NCI-H1105 (cell line): ENCODE measurements at regions not wholly inside any gene's neighbourhood (a gene's known extent, or its start where the extent isn't known, plus 50 kb on each side); places are given as distances from the start of the nearest gene placed in this dataset.
"Not testable (repeated sequence)": the region's sequence is repeated elsewhere in the genome, so short reads cannot be mapped to it uniquely, and the experiment has no call there.

Source experiments
- DNase-seq: peaks from one replicate; lab custom pipeline; 2025; lab: John Stamatoyannopoulos, UW

GRCh38 chr7:91463330-91463729, 199.1 kb downstream of the FZD1 start:
- no peak for DNase-seq

- DNase-seq = no peak
These were observed 201.4 kb downstream of the FZD1 start for GRCh38 chr7:91465595-91466061.

- DNase-seq = no peak
These were observed 204.0 kb downstream of the FZD1 start for GRCh38 chr7:91468256-91468655.

DNA sequence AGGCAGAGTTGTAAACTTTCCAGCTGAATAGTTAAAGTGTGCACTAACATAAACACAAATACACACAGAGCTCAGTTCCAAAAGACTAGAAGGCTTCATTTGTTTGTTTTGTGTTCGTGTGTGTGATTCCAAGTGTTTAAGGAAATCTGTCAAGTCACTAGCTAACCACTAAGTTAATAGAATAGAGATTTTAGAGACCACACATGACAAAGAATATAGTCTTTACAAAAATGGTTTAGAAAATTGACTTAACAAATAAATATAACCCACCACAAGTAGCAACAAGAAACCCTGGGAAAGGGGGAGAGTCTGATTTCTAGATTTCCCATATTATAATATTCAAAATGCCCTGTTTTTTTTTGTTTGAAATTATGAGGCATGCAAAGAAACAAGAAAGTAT, 209.4 kb downstream of the FZD1 start:
- no peak for DNase-seq

DNA sequence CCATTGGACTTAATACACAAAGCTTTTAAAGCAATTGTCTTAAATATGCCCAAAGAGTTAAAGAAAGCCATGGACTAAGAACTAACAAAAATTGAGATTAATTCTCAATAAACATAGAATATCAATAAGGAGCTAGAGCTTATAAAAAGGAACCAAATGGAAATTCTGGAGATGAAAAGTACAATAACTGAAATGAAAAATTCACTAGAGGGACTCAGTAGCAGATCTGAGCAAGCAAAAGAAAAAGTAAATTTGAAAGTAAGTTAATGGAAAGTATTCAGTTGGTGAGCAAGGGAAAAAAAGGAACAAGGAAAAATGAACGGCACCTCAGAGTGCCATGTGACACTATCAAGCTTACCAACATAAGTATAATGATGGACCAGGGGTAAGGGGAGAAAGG, 209.8 kb downstream of the FZD1 start:
- no peak for DNase-seq

DNA sequence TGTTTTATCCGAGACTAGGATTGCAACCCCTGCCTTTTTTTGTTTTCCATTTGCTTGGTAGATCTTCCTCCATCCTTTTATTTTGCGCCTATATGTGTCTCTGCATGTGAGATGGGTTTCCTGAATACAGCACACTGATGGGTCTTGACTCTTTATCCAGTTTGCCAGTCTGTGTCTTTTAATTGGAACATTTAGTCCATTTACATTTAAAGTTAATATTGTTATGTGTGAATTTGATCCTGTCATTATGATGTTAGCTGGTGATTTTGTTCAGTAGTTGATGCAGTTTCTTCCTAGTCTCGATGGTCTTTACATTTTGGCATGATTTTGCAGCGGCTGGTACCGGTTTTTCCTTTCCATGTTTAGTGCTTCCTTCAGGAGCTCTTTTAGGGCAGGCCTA, 216.2 kb downstream of the FZD1 start:
- not testable (repeated sequence) for DNase-seq

GRCh38 chr7:91491868-91492267, 227.6 kb downstream of the FZD1 start:
- DNase-seq = no peak

DNA sequence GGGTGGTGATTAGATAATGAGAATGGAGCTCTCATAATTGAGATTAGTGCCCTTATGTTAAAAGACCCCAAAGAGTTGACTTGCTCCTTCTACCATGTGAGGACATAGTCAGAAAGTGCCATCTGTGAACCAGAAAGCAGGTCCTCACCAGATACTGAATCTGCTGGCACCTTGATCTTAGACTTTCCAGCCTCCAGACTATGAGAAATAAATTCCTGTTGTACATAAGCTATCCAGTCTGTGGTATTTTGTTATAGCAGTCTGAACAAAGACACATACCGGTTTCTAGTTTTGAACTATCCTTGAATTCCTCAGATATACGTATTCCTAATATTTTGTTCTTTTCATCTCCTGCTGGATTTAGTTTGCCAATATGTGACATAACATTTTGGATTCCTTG, 228.1 kb downstream of the FZD1 start:
- no peak for DNase-seq

DNA sequence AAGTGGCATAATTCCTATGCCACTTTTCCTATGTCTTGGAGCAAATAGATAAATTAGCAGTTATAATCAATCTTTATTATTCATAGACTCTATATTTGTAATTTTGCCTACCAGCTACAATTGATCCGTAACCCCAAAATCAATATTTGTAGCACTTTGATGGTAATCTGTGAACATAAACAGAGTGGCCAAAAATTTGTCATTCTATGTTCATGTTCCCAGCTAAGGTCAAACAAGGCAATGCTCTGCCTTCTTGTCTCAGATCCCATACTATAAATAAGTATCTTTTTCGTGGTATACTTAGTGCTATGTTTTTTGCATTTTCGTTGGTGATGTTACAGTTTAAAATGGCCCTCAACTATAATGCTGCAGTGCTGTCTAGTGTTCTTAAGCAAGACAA, 228.5 kb downstream of the FZD1 start:
- no peak for DNase-seq

DNA sequence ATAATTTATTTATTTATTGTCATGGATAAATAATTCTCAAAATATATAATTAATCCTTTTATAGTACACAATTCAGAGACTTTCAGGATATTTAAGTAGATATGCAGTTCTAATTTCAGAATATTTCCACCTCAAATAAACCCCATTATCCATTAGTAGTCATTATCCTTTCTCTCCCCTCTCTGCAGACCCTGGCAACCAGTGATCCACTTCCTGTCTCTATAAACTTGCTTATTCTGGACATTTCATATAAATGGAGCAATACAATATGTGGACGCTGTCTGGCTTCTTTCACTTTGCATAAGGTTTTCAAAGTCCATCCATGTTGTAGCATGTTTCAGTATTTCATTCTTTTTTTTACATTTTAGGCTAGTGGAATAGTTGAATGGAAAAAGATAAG, 230.2 kb downstream of the FZD1 start:
- no peak for DNase-seq

- DNase-seq = no peak
These were observed 232.1 kb downstream of the FZD1 start for GRCh38 chr7:91496251-91496820.

GRCh38 chr7:91497277-91497676, 233.0 kb downstream of the FZD1 start:
- not testable (repeated sequence) for DNase-seq

DNA sequence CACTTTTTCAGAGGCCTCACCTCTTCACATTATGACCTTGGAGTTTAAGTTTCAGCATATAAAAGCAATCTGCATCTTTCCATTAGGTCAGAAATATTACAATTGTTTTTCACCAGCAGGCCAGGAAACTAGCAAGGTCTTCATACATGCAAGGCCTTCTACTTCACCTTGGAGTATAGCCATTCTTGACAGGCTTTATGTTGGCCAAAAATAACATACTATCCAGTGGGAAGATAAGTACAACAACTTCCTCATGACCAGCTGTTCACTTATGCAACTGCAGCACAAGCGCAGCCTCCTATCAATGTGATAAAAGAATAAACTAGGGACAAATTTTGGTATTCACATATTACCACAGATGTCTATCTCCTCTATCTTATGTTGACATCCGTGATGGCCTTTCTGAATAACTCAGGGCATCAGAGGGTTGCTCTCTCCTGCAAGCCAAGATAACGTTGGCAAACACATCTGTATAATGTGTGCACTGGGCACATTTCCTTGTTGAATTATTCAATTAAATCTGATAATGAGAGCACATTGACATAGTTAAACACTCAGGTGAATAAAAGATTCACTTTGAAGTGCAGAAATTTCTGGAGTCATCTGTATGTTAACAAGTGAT, 239.8 kb downstream of the FZD1 start:
- DNase-seq = no peak

GRCh38 chr7:91504919-91505318, 240.7 kb downstream of the FZD1 start:
- no peak for DNase-seq

DNA sequence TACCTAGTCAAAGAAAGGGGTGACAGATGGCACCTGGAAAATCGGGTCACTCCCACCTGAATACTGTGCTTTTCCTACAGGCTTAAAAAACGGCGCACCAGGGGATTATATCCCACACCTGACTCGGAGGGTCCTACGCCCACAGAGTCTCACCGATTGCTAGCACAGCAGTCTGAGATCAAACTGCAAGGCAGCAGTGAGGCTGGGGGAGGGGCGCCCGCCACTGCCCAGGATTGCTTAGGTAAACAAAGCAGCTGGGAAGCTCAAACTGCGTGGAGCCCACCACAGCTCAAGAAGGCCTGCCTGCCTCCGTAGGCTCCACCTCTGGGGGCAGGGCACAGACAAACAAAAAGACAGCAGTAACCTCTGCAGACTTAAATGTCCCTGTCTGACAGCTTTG, 242.7 kb downstream of the FZD1 start:
- DNase-seq = not testable (repeated sequence)

GRCh38 chr7:91511861-91512260, 247.6 kb downstream of the FZD1 start:
- not testable (repeated sequence) for DNase-seq

DNA sequence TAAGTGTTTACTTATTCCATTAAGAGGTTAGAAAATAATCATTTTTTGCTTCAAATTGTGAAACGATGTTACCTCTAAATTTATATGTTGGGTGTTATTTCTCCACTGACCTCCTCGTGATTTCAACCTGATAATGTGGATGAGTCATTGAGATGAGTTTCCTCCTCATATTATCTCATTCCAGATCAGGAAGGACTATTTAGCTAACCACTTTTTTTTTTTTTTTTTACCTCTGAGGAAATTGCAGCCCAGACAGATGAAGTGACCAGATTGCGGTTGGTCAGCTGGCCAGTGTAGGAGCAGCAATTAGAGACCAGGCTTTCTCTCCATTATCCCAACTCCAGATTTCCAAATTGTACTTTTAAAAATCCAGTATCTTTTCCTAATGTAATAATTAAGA, 248.7 kb downstream of the FZD1 start:
- no peak for DNase-seq

- DNase-seq = no peak
These were observed 250.4 kb downstream of the FZD1 start for GRCh38 chr7:91514591-91514990.

DNA sequence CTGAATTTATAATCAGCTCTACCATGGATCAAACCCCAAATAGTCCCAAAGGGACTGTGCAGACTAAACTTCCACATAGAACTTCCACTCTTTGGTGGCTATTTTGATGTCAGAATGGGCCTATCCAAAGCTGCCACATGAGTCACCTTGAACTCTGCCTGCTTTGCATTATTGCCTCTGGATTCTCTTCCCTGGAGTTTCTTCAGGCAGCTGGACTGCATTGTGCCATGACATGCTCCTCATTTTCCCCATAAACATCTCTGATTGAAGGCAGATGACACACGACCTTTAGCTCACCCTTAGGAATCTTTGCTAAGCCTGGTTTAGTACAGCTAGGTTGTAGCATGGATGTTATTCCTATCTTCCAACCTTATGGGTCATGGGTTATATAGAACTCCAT, 251.7 kb downstream of the FZD1 start:
- DNase-seq = no peak

DNA sequence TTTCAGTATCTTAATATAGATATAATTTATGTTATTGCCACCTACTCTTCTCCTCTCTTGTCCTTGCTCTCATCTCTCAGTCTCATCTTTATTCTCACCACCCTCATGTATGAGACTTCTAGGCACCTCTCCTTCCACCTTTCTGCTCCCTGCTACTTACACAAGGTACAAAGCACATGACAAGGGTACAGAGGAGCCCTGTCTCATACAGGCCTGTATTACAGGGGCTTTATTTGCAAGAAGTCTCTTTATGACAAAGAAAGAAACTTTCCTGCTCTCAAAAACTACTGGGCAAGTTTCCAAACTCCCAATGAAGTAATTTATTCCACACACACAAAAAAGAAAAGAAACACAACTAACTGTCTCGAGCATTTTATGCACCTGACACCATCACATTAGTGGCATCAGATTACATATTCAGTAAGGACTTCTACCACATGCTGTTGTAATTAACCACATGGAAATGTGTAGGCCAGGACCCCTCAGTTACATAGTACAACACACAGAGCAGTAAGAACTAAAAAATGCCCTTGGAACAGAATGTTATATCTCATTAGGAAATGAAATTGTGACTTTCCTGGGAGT, 253.1 kb downstream of the FZD1 start:
- peak; percentile 69 for DNase-seq

GRCh38 chr7:91518058-91518457, 253.8 kb downstream of the FZD1 start:
- no peak for DNase-seq

- no peak for DNase-seq
These were observed 255.3 kb downstream of the FZD1 start for GRCh38 chr7:91519241-91520158.

DNA sequence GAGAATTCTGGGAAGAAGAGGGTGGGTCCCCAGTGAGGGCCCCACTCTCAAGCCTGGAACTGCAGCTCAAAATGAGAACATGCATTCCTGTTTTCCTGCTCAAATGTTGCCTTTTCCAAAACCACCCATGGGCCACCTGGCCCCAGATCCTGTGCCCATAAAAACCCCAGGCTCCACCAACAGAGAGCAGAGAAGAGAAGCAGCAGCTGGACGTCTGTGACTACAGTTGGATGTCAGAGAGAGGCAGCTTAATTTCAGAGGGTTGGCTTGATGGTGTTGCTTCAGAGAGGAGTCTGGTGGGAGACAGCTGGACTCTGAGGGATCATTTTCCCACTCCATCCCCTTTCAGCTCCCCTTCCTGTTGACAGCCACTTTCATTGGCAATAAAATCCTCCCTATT, 256.4 kb downstream of the FZD1 start:
- no peak for DNase-seq
